Jurkat, Clone E6-1 (cell line): ENCODE measurements at regions not wholly inside any gene's neighbourhood (a gene's known extent, or its start where the extent isn't known, plus 50 kb on each side); places are given as distances from the start of the nearest gene placed in this dataset.

Experiments
- DNase-seq: peaks from one replicate; pipeline ENCODE4 v3.0.0-alpha.2; 2011; ENCODE audit warnings: low read depth, low spot score
- H3K4me3 ChIP-seq: 2 replicates; pipeline ENCODE4 v1.5.1; 2011; ENCODE audit warnings: mild to moderate bottlenecking, low read length, control low read depth, moderate library complexity

GRCh38 chr12:91985002-91985787 lies 160.5 kb downstream of the BTG1 start:
- H3K4me3 ChIP-seq = no peak overlapping the region
- DNase-seq = no peak

- DNase-seq = no peak
Measured at GRCh38 chr12:91984556-91984955, 161.1 kb downstream of the BTG1 start.

GRCh38 chr12:91983935-91984334 lies 161.7 kb downstream of the BTG1 start:
- DNase-seq = no peak
- H3K4me3 ChIP-seq = no peak overlapping the region

More at GRCh38 chr12:91984556-91984955, 161.1 kb downstream of the BTG1 start:
- H3K4me3 ChIP-seq = no peak overlapping the region

GRCh38 chr12:91982946-91983345 lies 162.7 kb downstream of the BTG1 start:
- no peak for DNase-seq
- no peak overlapping the region for H3K4me3 ChIP-seq

- no peak for DNase-seq
- no peak overlapping the region for H3K4me3 ChIP-seq
Measured at GRCh38 chr12:91980389-91980821, 165.2 kb downstream of the BTG1 start.

- no peak for DNase-seq
- no peak overlapping the region for H3K4me3 ChIP-seq
Measured at GRCh38 chr12:91978143-91978542, 167.5 kb downstream of the BTG1 start.

- no peak overlapping the region for H3K4me3 ChIP-seq
- no peak for DNase-seq
Measured at GRCh38 chr12:91975891-91976290, 169.8 kb downstream of the BTG1 start.

- no peak overlapping the region for H3K4me3 ChIP-seq
- DNase-seq = no peak
Measured at GRCh38 chr12:91974541-91975085, 171.0 kb downstream of the BTG1 start.

GRCh38 chr12:91973813-91974212 lies 171.8 kb downstream of the BTG1 start:
- DNase-seq = no peak

GRCh38 chr12:91972896-91973295 lies 172.8 kb downstream of the BTG1 start:
- DNase-seq = no peak
- no peak overlapping the region for H3K4me3 ChIP-seq

More at GRCh38 chr12:91973813-91974212, 171.8 kb downstream of the BTG1 start:
- H3K4me3 ChIP-seq = no peak overlapping the region

GRCh38 chr12:91968777-91969171 lies 176.9 kb downstream of the BTG1 start:
- H3K4me3 ChIP-seq = no peak overlapping the region
- no peak for DNase-seq

- no peak for DNase-seq
- H3K4me3 ChIP-seq = no peak overlapping the region
Measured at GRCh38 chr12:91968076-91968776, 177.4 kb downstream of the BTG1 start.

GRCh38 chr12:91967590-91967989 lies 178.1 kb downstream of the BTG1 start:
- H3K4me3 ChIP-seq = no peak overlapping the region
- DNase-seq = no peak

GRCh38 chr12:91965781-91966180 lies 179.9 kb downstream of the BTG1 start:
- H3K4me3 ChIP-seq = no peak overlapping the region
- no peak for DNase-seq

- DNase-seq = no peak
- no peak overlapping the region for H3K4me3 ChIP-seq
Measured at GRCh38 chr12:91964501-91964900, 181.1 kb downstream of the BTG1 start.

- H3K4me3 ChIP-seq = no peak overlapping the region
- no peak for DNase-seq
Measured at GRCh38 chr12:91959220-91959619, 186.4 kb downstream of the BTG1 start.

GRCh38 chr12:91958816-91959215 lies 186.8 kb downstream of the BTG1 start:
- DNase-seq = no peak

GRCh38 chr12:91954747-91955146 lies 190.9 kb downstream of the BTG1 start:
- H3K4me3 ChIP-seq = no peak overlapping the region
- DNase-seq = no peak

More at GRCh38 chr12:91958816-91959215, 186.8 kb downstream of the BTG1 start:
- no peak overlapping the region for H3K4me3 ChIP-seq

- no peak overlapping the region for H3K4me3 ChIP-seq
- DNase-seq = no peak
Measured at GRCh38 chr12:91954326-91954725, 191.3 kb downstream of the BTG1 start.

- no peak for DNase-seq
- no peak overlapping the region for H3K4me3 ChIP-seq
Measured at GRCh38 chr12:91952916-91953315, 192.7 kb downstream of the BTG1 start.
